ENCODE measurements at regions not wholly inside any gene's neighbourhood (a gene's known extent, or its start where the extent isn't known, plus 50 kb on each side); places are given as distances from the start of the nearest gene placed in this dataset.

DNA sequence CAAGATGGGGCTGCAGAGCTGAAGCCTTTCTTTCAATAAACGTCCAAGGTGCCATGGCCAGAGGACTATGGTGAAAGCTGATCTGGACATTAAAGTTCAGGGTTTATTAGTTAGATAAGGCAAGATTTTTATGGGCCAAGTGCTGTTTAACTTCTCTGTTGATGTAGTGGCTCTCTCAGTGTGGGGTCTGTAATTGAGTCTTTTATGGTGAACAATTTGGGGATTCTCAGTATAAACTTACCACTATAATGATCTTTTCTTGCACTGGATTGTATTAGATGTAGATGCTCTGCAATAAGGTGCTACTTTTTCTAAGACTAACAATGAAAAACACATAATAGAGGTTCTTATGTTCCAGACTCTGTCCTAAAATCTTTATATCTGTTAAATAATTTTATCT is 190.1 kb upstream of the KLF12 start:
- TF ChIP-seq, protein P1, sequence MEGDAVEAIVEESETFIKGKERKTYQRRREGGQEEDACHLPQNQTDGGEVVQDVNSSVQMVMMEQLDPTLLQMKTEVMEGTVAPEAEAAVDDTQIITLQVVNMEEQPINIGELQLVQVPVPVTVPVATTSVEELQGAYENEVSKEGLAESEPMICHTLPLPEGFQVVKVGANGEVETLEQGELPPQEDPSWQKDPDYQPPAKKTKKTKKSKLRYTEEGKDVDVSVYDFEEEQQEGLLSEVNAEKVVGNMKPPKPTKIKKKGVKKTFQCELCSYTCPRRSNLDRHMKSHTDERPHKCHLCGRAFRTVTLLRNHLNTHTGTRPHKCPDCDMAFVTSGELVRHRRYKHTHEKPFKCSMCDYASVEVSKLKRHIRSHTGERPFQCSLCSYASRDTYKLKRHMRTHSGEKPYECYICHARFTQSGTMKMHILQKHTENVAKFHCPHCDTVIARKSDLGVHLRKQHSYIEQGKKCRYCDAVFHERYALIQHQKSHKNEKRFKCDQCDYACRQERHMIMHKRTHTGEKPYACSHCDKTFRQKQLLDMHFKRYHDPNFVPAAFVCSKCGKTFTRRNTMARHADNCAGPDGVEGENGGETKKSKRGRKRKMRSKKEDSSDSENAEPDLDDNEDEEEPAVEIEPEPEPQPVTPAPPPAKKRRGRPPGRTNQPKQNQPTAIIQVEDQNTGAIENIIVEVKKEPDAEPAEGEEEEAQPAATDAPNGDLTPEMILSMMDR (optimal IDR thresholded peaks at IDR 0.05 in 1 of 3, IDR thresholded peaks at IDR 0.05 in 1 of 3, conservative IDR thresholded peaks at IDR 0.05 in 1 of 3; ENCODE audit: extremely low read depth in 1 of 3, insufficient read depth in 2 of 3, low read length in 3 of 3), result no peak
- TF ChIP-seq EZH2 (IDR thresholded peaks at IDR 0.05; ENCODE audit: low read length), result no peak
